Amniotic stem cell (primary cell): ENCODE measurements at regions not wholly inside any gene's neighbourhood (a gene's known extent, or its start where the extent isn't known, plus 50 kb on each side); places are given as distances from the start of the nearest gene placed in this dataset.
A peak's percentile ranks its signal among the peaks of the same experiment; 100 is the strongest.

Experiments used
- DNase-seq: peaks from one replicate; lab custom pipeline; 2025; lab: John Stamatoyannopoulos, UW

- DNase-seq, result no peak
These were observed 429.6 kb downstream of the HLX start for GRCh38 chr1:221308534-221309511.

GRCh38 chr1:221309723-221310122 lies 430.5 kb downstream of the HLX start:
- DNase-seq, result no peak

GRCh38 chr1:221310180-221310579 lies 430.9 kb downstream of the HLX start:
- no peak for DNase-seq

- DNase-seq, result peak; percentile 57
These were observed 426.6 kb downstream of the DUSP10 start for GRCh38 chr1:221315330-221315729.

- no peak for DNase-seq
These were observed 425.3 kb downstream of the DUSP10 start for GRCh38 chr1:221316491-221317056.

GRCh38 chr1:221317537-221317936 lies 424.4 kb downstream of the DUSP10 start:
- no peak for DNase-seq

- no peak for DNase-seq
These were observed 413.9 kb downstream of the DUSP10 start for GRCh38 chr1:221327954-221328353.

- no peak for DNase-seq
These were observed 413.5 kb downstream of the DUSP10 start for GRCh38 chr1:221328371-221328770.

GRCh38 chr1:221331273-221332183 lies 410.4 kb downstream of the DUSP10 start:
- DNase-seq, result no peak

GRCh38 chr1:221334062-221334461 lies 407.8 kb downstream of the DUSP10 start:
- DNase-seq, result no peak

- no peak for DNase-seq
These were observed 406.5 kb downstream of the DUSP10 start for GRCh38 chr1:221335161-221336101.

- no peak for DNase-seq
These were observed 405.8 kb downstream of the DUSP10 start for GRCh38 chr1:221336126-221336525.

- DNase-seq, result no peak
These were observed 404.8 kb downstream of the DUSP10 start for GRCh38 chr1:221337106-221337505.

- DNase-seq, result no peak
These were observed 398.8 kb downstream of the DUSP10 start for GRCh38 chr1:221343136-221343535.

- DNase-seq, result no peak
These were observed 398.3 kb downstream of the DUSP10 start for GRCh38 chr1:221343607-221344006.

GRCh38 chr1:221344693-221345092 lies 397.2 kb downstream of the DUSP10 start:
- no peak for DNase-seq

GRCh38 chr1:221347706-221348105 lies 394.2 kb downstream of the DUSP10 start:
- no peak for DNase-seq

- no peak for DNase-seq
These were observed 391.8 kb downstream of the DUSP10 start for GRCh38 chr1:221350091-221350490.

- no peak for DNase-seq
These were observed 385.2 kb downstream of the DUSP10 start for GRCh38 chr1:221356693-221357092.

- no peak for DNase-seq
These were observed 378.9 kb downstream of the DUSP10 start for GRCh38 chr1:221363039-221363438.

- DNase-seq, result no peak
These were observed 375.3 kb downstream of the DUSP10 start for GRCh38 chr1:221366495-221367110.
